ENCODE measurements at regions not wholly inside any gene's neighbourhood (a gene's known extent, or its start where the extent isn't known, plus 50 kb on each side); places are given as distances from the start of the nearest gene placed in this dataset.

GRCh38 chr10:90621577-90621976 is 236.3 kb downstream of the HTR7 start:
- no peaks in the 10 kb centered on the region for H3K27me3 Mint-ChIP-seq
- no peak overlapping the region for H3K27ac Mint-ChIP-seq
- intact Hi-C loops (cut with micrococcal nuclease), result no loop called here
- H3K9me3 Mint-ChIP-seq, result no peaks in the 10 kb centered on the region
- no peaks in the 10 kb centered on the region for H3K36me3 Mint-ChIP-seq (ENCODE audit: low read depth)
- DNase-seq, result no peak
- no peaks in the 10 kb centered on the region for H3K4me1 Mint-ChIP-seq
- no peak overlapping the region for H3K4me3 Mint-ChIP-seq

- Mint-ChIP-seq H3K9me3 (no peaks in the 10 kb centered on the region), H3K27ac (no peak overlapping the region), H3K4me1 (no peaks in the 10 kb centered on the region), H3K4me3 (no peak overlapping the region), H3K27me3 (no peaks in the 10 kb centered on the region), H3K36me3 (ENCODE audit: low read depth) (no peaks in the 10 kb centered on the region)
- DNase-seq, result no peak
- intact Hi-C loops (cut with micrococcal nuclease), result no loop called here
Observed at GRCh38 chr10:90635111-90635765, 222.6 kb downstream of the HTR7 start.

- intact Hi-C loops (cut with micrococcal nuclease), result no loop called here
- no peak for DNase-seq
- no peaks in the 10 kb centered on the region for H3K9me3 Mint-ChIP-seq
- no peak overlapping the region for H3K27ac Mint-ChIP-seq
- H3K4me3 Mint-ChIP-seq, result no peak overlapping the region
- H3K27me3 Mint-ChIP-seq, result no peaks in the 10 kb centered on the region
- H3K36me3 Mint-ChIP-seq (ENCODE audit: low read depth), result no peaks in the 10 kb centered on the region
- no peaks in the 10 kb centered on the region for H3K4me1 Mint-ChIP-seq
Observed at GRCh38 chr10:90640756-90641155, 217.1 kb downstream of the HTR7 start.

GRCh38 chr10:90641731-90642130 is 216.1 kb downstream of the HTR7 start:
- intact Hi-C loops (cut with micrococcal nuclease), result no loop called here
- Mint-ChIP-seq H3K36me3 (ENCODE audit: low read depth) (no peaks in the 10 kb centered on the region), H3K27ac (no peak overlapping the region), H3K27me3 (no peaks in the 10 kb centered on the region), H3K4me3 (no peak overlapping the region), H3K4me1 (no peaks in the 10 kb centered on the region), H3K9me3 (no peaks in the 10 kb centered on the region)
- no peak for DNase-seq

GRCh38 chr10:90642136-90642535 is 215.7 kb downstream of the HTR7 start:
- H3K9me3 Mint-ChIP-seq, result no peaks in the 10 kb centered on the region
- DNase-seq, result no peak
- H3K36me3 Mint-ChIP-seq (ENCODE audit: low read depth), result no peaks in the 10 kb centered on the region
- intact Hi-C loops (cut with micrococcal nuclease), result no loop called here
- H3K27me3 Mint-ChIP-seq, result no peaks in the 10 kb centered on the region
- H3K4me3 Mint-ChIP-seq, result no peak overlapping the region
- H3K27ac Mint-ChIP-seq, result no peak overlapping the region
- no peaks in the 10 kb centered on the region for H3K4me1 Mint-ChIP-seq

GRCh38 chr10:90642650-90643049 is 215.2 kb downstream of the HTR7 start:
- H3K4me3 Mint-ChIP-seq, result no peak overlapping the region
- intact Hi-C loops (cut with micrococcal nuclease), result no loop called here
- H3K4me1 Mint-ChIP-seq, result no peaks in the 10 kb centered on the region
- no peak overlapping the region for H3K27ac Mint-ChIP-seq
- H3K9me3 Mint-ChIP-seq, result no peaks in the 10 kb centered on the region
- H3K27me3 Mint-ChIP-seq, result no peaks in the 10 kb centered on the region
- no peaks in the 10 kb centered on the region for H3K36me3 Mint-ChIP-seq (ENCODE audit: low read depth)
- DNase-seq, result no peak

- Mint-ChIP-seq H3K27ac (no peak overlapping the region), H3K9me3 (no peaks in the 10 kb centered on the region), H3K36me3 (ENCODE audit: low read depth) (no peaks in the 10 kb centered on the region), H3K27me3 (no peaks in the 10 kb centered on the region), H3K4me3 (no peak overlapping the region), H3K4me1 (no peaks in the 10 kb centered on the region)
- intact Hi-C loops (cut with micrococcal nuclease), result no loop called here
- no peak for DNase-seq
Observed at GRCh38 chr10:90644165-90644564, 213.7 kb downstream of the HTR7 start.

- Mint-ChIP-seq H3K4me1 (no peaks in the 10 kb centered on the region), H3K27ac (no peak overlapping the region), H3K9me3 (no peaks in the 10 kb centered on the region), H3K27me3 (no peaks in the 10 kb centered on the region), H3K4me3 (no peak overlapping the region), H3K36me3 (ENCODE audit: low read depth) (no peaks in the 10 kb centered on the region)
- intact Hi-C loops (cut with micrococcal nuclease), result no loop called here
- DNase-seq, result no peak
Observed at GRCh38 chr10:90650858-90651257, 207.0 kb downstream of the HTR7 start.

GRCh38 chr10:90652519-90652918 is 205.3 kb downstream of the HTR7 start:
- H3K4me3 Mint-ChIP-seq, result no peak overlapping the region
- H3K9me3 Mint-ChIP-seq, result no peaks in the 10 kb centered on the region
- DNase-seq, result no peak
- intact Hi-C loops (cut with micrococcal nuclease), result no loop called here
- H3K36me3 Mint-ChIP-seq (ENCODE audit: low read depth), result no peaks in the 10 kb centered on the region
- no peak overlapping the region for H3K27ac Mint-ChIP-seq
- H3K27me3 Mint-ChIP-seq, result no peaks in the 10 kb centered on the region
- H3K4me1 Mint-ChIP-seq, result no peaks in the 10 kb centered on the region

- no peaks in the 10 kb centered on the region for H3K9me3 Mint-ChIP-seq
Observed at GRCh38 chr10:90658791-90659190, 199.0 kb downstream of the HTR7 start.

GRCh38 chr10:90665905-90666662 is 191.8 kb downstream of the HTR7 start:
- intact Hi-C loops (cut with micrococcal nuclease), result no loop called here
- no peak for DNase-seq
- H3K4me3 Mint-ChIP-seq, result no peak overlapping the region
- no peak overlapping the region for H3K27ac Mint-ChIP-seq
- no peaks in the 10 kb centered on the region for H3K36me3 Mint-ChIP-seq (ENCODE audit: low read depth)
- no peaks in the 10 kb centered on the region for H3K4me1 Mint-ChIP-seq
- no peaks in the 10 kb centered on the region for H3K27me3 Mint-ChIP-seq
- no peaks in the 10 kb centered on the region for H3K9me3 Mint-ChIP-seq

More at GRCh38 chr10:90658791-90659190, 199.0 kb downstream of the HTR7 start:
- no peaks in the 10 kb centered on the region for H3K36me3 Mint-ChIP-seq (ENCODE audit: low read depth)
- no peaks in the 10 kb centered on the region for H3K27me3 Mint-ChIP-seq
- intact Hi-C loops (cut with micrococcal nuclease), result no loop called here
- no peaks in the 10 kb centered on the region for H3K4me1 Mint-ChIP-seq
- H3K4me3 Mint-ChIP-seq, result no peak overlapping the region
- no peak for DNase-seq
- H3K27ac Mint-ChIP-seq, result no peak overlapping the region

- no peak for DNase-seq
- Mint-ChIP-seq H3K4me1 (no peaks in the 10 kb centered on the region), H3K4me3 (no peak overlapping the region), H3K27ac (no peak overlapping the region), H3K36me3 (ENCODE audit: low read depth) (no peaks in the 10 kb centered on the region), H3K9me3 (no peaks in the 10 kb centered on the region), H3K27me3 (peaks cover 2% of the 10 kb centered on the region)
- intact Hi-C loops (cut with micrococcal nuclease), result no loop called here
Observed at GRCh38 chr10:90674461-90674860, 183.4 kb downstream of the HTR7 start.

- Mint-ChIP-seq H3K4me3 (no peak overlapping the region), H3K9me3 (no peaks in the 10 kb centered on the region), H3K27ac (no peak overlapping the region), H3K4me1 (no peaks in the 10 kb centered on the region), H3K36me3 (ENCODE audit: low read depth) (no peaks in the 10 kb centered on the region), H3K27me3 (peaks cover 2% of the 10 kb centered on the region)
- no peak for DNase-seq
- intact Hi-C loops (cut with micrococcal nuclease), result no loop called here
Observed at GRCh38 chr10:90674928-90675327, 182.9 kb downstream of the HTR7 start.

GRCh38 chr10:90675621-90676020 is 182.2 kb downstream of the HTR7 start:
- H3K9me3 Mint-ChIP-seq, result no peaks in the 10 kb centered on the region
- H3K4me1 Mint-ChIP-seq, result no peaks in the 10 kb centered on the region
- H3K27ac Mint-ChIP-seq, result no peak overlapping the region
- no peak for DNase-seq
- no peak overlapping the region for H3K4me3 Mint-ChIP-seq
- intact Hi-C loops (cut with micrococcal nuclease), result no loop called here
- H3K27me3 Mint-ChIP-seq, result peaks cover 2% of the 10 kb centered on the region
- H3K36me3 Mint-ChIP-seq (ENCODE audit: low read depth), result no peaks in the 10 kb centered on the region
